HG03139 (cell line): ENCODE measurements at regions not wholly inside any gene's neighbourhood (a gene's known extent, or its start where the extent isn't known, plus 50 kb on each side); places are given as distances from the start of the nearest gene placed in this dataset.

ENCODE experiments used
- ATAC-seq: cut with Tn5 transposase; IDR thresholded peaks from one replicate; pipeline ENCODE4 v1.9.1; 2021; ENCODE audit not compliant: unreplicated experiment

DNA sequence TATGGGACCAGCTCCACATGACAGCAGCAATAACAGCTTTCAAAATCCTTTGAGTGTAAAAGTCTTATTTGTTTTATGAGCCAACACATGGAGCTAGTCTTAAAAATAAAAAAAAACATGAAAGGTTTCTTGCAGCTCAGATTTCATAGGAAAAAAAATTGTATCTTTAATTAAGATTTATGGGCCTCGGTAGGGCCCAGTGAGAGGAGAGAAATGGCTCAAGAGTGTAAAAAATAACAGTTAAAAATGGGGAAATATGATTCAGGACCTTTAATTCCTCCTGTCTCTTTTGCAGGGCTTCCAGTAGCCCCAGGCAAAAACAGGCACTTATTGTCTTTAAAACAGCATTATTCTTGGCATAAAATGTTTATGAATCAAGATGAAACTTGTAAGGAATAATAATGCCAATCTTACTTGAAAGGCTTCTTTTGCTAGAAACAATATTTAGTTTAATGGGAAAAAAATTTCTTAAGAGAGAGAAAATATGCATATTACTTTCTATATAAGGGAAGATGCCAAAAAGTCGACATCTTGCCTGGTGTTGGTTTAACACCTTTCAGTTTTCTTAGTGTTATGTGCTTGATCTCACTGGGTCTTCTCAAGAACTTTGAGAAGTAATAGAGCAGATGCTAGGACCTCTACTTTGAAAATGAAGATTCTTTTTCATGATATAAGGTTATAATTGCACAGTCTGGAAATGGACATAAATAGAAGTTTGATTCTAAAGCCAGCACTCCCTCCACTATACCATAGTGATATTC is 71.3 kb upstream of the SETBP1 start:
- no peak for ATAC-seq

DNA sequence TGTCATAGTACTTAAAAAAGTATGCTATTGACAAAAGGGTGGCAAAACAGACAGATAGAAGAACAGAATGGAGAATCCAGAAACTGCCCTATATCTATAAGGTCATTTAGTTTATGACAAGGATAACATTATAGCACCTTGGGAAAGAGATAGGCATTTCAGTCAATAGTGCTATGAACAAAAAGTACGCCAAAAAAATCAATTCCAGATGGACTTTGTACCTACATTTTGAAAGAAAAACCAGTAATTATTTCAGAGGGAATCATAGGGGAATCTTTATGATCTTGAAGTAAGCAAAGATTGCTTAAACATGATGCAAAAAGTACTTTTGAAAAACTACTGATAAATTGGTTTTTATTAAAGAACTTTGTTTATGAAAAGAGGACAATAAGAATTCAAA is 59.9 kb upstream of the SETBP1 start:
- no peak for ATAC-seq

DNA sequence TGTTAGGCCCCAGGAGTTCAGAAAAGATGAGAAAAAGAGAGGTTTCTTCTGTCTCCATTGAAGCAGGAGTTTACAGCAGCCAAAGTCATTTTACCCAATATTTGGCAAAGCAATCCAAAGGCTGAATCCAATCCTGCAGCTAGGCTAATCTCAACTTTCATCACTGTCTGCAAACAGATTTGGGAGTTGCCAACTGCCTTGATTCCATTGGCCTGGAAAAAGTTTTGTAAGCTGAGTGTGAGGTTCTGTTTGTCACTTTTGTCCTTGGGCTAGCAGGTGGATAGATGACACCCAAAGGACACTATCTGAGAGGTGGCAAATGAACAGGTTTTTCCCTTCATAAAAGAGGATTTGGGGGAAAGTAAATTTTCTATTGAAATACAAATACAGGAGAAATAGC is 56.6 kb upstream of the SETBP1 start:
- no peak for ATAC-seq

DNA sequence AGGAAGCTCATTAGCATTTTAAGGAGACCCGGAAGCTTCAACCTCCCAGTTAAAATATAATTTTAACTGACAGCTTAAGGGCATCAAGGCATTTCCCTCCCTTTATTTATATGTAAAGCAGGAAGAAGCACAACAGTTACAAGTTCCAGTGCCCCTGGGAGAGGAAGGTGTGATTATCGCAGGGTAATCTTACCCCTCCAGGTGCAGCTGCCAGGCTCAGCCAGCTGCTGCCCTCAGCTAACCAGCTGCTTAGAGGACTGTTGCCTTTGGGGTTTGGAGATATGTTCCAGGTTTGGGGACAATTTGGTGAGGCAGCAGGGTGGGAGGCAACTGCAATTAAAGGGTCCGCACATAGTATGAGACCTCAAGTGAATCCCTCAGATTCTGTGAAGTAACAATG is 55.3 kb upstream of the SETBP1 start:
- ATAC-seq: no peak

DNA sequence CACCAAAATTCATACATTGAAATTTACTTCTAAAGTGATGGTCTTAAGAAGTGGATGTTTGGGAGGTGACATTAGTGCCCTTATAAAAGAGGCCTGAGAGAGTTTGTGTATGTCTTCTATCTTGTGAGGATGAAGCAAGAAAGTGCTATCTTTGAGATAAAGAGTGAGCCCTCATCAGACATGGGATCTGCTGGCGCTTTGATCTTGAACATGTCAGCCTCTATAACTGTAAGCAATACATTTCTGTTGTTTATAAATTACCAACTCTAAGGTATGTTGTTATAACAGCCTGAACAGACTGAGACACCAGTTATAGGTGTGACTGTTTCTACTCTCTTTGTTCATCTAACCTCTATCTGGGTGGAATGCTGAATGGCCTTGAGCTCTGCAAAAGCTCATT is 54.5 kb upstream of the SETBP1 start:
- no peak for ATAC-seq

DNA sequence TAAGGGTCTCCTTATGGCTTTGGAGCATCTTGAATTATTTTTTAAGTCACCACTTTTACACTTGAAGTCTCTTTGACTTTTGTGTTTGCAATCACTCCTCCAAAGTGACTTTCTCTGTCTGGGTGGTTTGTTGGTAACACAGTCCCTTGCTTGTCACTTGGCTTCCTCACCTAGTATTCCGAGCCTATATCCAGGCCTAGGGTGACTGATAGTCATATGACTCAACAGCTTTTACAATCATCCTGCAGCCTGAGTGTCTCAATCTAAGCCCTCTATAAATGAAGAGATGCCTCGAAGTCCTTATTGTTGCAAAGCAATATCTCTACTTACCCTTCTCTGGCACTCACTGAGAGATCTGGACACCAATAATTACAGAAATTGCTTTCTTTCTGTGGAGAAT is 53.9 kb upstream of the SETBP1 start:
- ATAC-seq: no peak

DNA sequence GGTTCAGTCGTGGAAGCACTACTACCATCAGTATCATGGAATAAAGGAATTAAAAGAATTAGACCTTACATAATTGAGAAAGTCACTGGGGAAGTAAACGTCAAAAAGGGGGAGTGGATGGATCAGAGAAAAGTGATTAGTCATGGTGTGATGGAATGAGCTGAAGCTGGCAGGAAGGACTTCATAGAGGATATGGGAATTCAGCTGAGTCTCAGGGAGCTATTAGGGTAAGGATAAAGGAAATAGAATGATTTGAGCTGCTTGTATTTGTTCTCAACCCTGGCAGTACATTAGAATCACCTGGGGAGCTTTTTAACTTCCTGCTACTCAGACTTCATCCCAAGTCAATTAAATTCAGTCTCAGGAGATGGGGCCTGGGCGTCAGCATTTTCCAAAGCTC is 53.4 kb upstream of the SETBP1 start:
- no peak for ATAC-seq

DNA sequence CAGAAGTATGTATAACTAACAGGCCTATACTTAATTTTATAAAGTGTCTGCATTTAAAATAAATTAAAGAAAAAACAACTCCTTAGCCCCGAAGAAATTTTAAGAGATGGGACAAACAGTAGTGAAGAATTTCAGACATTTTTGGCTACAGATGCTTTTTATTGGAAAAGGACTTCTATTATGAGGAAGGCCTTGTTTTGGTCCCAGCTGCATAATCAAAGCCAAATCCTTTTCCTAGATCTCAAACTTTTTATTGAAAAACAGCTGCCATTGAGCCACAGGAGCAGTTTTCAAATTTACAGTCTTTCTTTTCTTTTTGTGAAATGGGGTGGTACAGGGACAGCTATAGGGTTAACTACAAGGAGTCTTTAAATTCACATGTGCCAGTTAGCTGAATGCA is 51.3 kb upstream of the SETBP1 start:
- no peak for ATAC-seq

DNA sequence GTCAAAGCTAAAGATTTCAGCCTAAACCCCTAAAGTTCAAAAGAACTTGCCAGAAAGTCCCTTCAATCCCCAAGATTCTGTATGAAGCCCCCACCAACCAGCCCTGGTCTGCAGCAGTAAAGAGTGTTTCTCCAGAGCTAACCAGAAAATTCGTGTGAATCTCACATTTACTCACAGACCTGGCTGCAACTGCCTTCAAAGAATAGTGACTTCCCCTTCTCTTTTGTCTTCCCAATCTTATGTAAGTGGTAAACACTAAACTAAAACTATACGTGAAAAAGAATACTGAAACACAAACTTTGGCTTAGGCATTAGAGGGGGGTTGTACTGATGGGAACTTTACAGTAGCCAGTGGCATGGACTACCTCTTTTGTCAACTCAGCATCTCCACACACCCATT is 50.6 kb upstream of the SETBP1 start:
- ATAC-seq: no peak
